RPMI7951 (cell line): ENCODE measurements at regions not wholly inside any gene's neighbourhood (a gene's known extent, or its start where the extent isn't known, plus 50 kb on each side); places are given as distances from the start of the nearest gene placed in this dataset.
A peak's percentile ranks its signal among the peaks of the same experiment; 100 is the strongest.

Experiments
- DNase-seq: peaks from one replicate; pipeline ENCODE4 v3.0.0-alpha.2; 2012; ENCODE audit warnings: low read depth

- DNase-seq = no peak
Measured at GRCh38 chr2:70036290-70036689, 51.0 kb upstream of the PCBP1 start.

GRCh38 chr2:70035344-70035844 lies 51.9 kb upstream of the PCBP1 start:
- peak; percentile 7 for DNase-seq

- DNase-seq = no peak
Measured at GRCh38 chr2:70030724-70031420, 56.4 kb upstream of the PCBP1 start.

GRCh38 chr2:70029814-70030409 lies 57.4 kb upstream of the PCBP1 start:
- peak; percentile 41 for DNase-seq

GRCh38 chr2:70024284-70024683 lies 62.9 kb upstream of the ASPRV1 start:
- DNase-seq = no peak

GRCh38 chr2:70019096-70019495 lies 57.7 kb upstream of the ASPRV1 start:
- DNase-seq = no peak

GRCh38 chr2:70017962-70018361 lies 56.5 kb upstream of the ASPRV1 start:
- DNase-seq = no peak

- no peak for DNase-seq
Measured at GRCh38 chr2:70014959-70015358, 53.5 kb upstream of the ASPRV1 start.

- no peak for DNase-seq
Measured at GRCh38 chr2:70012887-70013286, 51.5 kb upstream of the ASPRV1 start.

GRCh38 chr2:70011786-70012185 lies 50.4 kb upstream of the ASPRV1 start:
- no peak for DNase-seq

GRCh38 chr2:70011335-70011734 lies 49.9 kb upstream of the ASPRV1 start:
- no peak for DNase-seq
